Uterus (tissue), 2 donors: ENCODE measurements at regions not wholly inside any gene's neighbourhood (a gene's known extent, or its start where the extent isn't known, plus 50 kb on each side); places are given as distances from the start of the nearest gene placed in this dataset.

Experiments used
- CTCF ChIP-seq, 4 experiments: fragments of 200-600 bp in 2 of 4; fragments of 450-650 bp in 2 of 4; sonication (generic) in 2 of 4; IDR thresholded peaks; one replicate each; pipeline ENCODE4 v1.5.1; 2016 to 2019; ENCODE audit warnings: antibody characterized with exemption in 4 of 4, mild to moderate bottlenecking in 2 of 4, moderate library complexity in 1 of 4
- POLR2A ChIP-seq, 2 donors: fragments of 450-650 bp; IDR thresholded peaks; one replicate each; pipeline ENCODE4 v1.6.1; 2016; ENCODE audit warnings: antibody characterized with exemption in 2 of 2, mild to moderate bottlenecking in 1 of 2, moderate library complexity in 1 of 2

DNA sequence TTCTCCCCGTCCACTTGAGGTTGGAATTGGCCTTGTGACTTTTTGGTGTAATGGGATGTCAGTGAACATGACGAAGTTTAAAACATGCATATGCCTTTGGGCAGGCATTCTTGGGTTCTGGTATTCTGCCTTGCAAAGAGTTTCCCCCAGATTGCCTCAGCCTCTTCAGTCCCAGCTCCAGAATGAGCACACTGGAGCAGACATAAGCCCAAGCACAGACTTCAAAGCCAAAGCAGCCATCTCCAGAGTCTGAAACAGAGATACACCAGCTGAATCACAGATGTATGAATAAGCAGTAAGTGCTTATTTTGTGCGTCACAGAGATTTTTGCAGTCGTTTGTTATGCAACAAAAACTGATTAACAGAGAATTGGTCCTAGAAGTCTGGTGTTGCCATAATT, 546.0 kb downstream of the FRK start:
- TF ChIP-seq POLR2A (IDR thresholded peaks at IDR 0.05) (no peak), CTCF (IDR thresholded peaks at IDR 0.05) (no peak)
